Breast epithelium (tissue), 3 donors: ENCODE measurements at regions not wholly inside any gene's neighbourhood (a gene's known extent, or its start where the extent isn't known, plus 50 kb on each side); places are given as distances from the start of the nearest gene placed in this dataset.
"Not testable (repeated sequence)": the region's sequence is repeated elsewhere in the genome, so short reads cannot be mapped to it uniquely, and the experiment has no call there.

Source experiments
- CTCF ChIP-seq, 3 donors: fragments of 450-650 bp; IDR thresholded peaks; one replicate each; pipeline ENCODE4 v1.5.1; 2016 to 2017; ENCODE audit warnings: antibody characterized with exemption in 3 of 3, mild to moderate bottlenecking in 3 of 3, moderate library complexity in 3 of 3
- POLR2AphosphoS5 ChIP-seq, 3 donors: sonication (generic); formaldehyde crosslinking; IDR thresholded peaks; one replicate each; pipeline ENCODE4 v1.6.1; 2017; ENCODE audit warnings: antibody characterized with exemption in 3 of 3

- TF ChIP-seq POLR2AphosphoS5, CTCF (IDR thresholded peaks at IDR 0.05): not testable (repeated sequence)
Measured at GRCh38 chr18:59847491-59847846, 52.3 kb upstream of the PMAIP1 start.
